Testis (tissue), 2 donors: ENCODE measurements at regions not wholly inside any gene's neighbourhood (a gene's known extent, or its start where the extent isn't known, plus 50 kb on each side); places are given as distances from the start of the nearest gene placed in this dataset.

Experiments used
- DNase-seq: peaks from one replicate; pipeline ENCODE4 v3.0.0-alpha.2; 2019
- H3K27ac ChIP-seq, 2 donors: fragments of 200-600 bp; sonication (generic); one replicate each; pipeline ENCODE4 v1.5.1; 2019
- H3K27me3 ChIP-seq: fragments of 200-600 bp; sonication (generic); one replicate; pipeline ENCODE4 v1.5.1; 2019
- H3K36me3 ChIP-seq: fragments of 200-600 bp; sonication (generic); one replicate; pipeline ENCODE4 v1.5.1; 2017; ENCODE audit warnings: low read depth; ENCODE audit errors: missing control alignments
- H3K4me1 ChIP-seq: fragments of 200-600 bp; sonication (generic); one replicate; pipeline ENCODE4 v1.5.1; 2019
- H3K4me3 ChIP-seq, 2 donors: fragments of 200-600 bp; sonication (generic); one replicate each; pipeline ENCODE4 v1.5.1; 2017 to 2019
- H3K9me3 ChIP-seq: fragments of 200-600 bp; sonication (generic); one replicate; pipeline ENCODE4 v1.5.1; 2017
- POLR2A ChIP-seq: fragments of 450-650 bp; IDR thresholded peaks from one replicate; pipeline ENCODE4 v1.6.1; 2017; ENCODE audit warnings: antibody characterized with exemption, mild to moderate bottlenecking, moderate library complexity
- WGBS, 2 donors: methylation state at CpG; one replicate each; pipeline ENCODE4 v1.1.5; 2018; 5-methylcytosine and 5-hydroxymethylcytosine counted together
- intact Hi-C: fragments of 100-400 bp; cut with DNase I; formaldehyde crosslinking; loops from one replicate; pipeline ENCODE4 v1.15.1; 2023; ENCODE audit warnings: low total_unique reads
- TF ChIP-seq, protein P1 (sequence below), 3 experiments: fragments of 450-650 bp in 2 of 3; fragments of 200-600 bp in 1 of 3; sonication (generic) in 1 of 3; IDR thresholded peaks; one replicate each; pipeline ENCODE4 v1.5.1; 2016 to 2019; ENCODE audit warnings: antibody characterized with exemption in 3 of 3, mild to moderate bottlenecking in 2 of 3, moderate library complexity in 1 of 3

DNA sequence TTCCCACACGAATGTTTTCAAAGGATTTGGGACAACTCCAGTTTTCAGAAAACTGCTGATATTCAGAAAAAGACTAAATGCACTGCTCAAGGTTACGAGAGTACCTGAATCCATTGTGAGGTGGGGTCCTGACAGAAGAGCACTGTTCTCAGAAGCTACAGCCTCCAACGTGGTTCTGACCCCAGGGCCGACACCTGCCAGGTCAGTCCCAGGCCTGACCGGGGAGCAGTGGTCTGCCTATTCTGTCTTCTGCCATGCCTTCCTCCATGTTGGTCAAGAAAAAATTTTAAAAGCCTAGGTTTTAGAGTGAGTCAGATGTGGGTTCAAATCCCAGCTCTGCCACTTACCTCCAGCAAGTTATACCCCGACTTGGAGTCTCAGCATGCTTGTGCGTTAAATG, 212.3 kb downstream of the BCL11A start:
- Histone ChIP-seq H3K27me3 (no peaks in the 10 kb centered on the region), H3K9me3 (no peaks in the 10 kb centered on the region), H3K4me1 (no peaks in the 10 kb centered on the region), H3K27ac (no peak overlapping the region), H3K4me3 (no peak overlapping the region), H3K36me3 (no peaks in the 10 kb centered on the region)
- intact Hi-C loops = no loop called here
- TF ChIP-seq, protein P1, sequence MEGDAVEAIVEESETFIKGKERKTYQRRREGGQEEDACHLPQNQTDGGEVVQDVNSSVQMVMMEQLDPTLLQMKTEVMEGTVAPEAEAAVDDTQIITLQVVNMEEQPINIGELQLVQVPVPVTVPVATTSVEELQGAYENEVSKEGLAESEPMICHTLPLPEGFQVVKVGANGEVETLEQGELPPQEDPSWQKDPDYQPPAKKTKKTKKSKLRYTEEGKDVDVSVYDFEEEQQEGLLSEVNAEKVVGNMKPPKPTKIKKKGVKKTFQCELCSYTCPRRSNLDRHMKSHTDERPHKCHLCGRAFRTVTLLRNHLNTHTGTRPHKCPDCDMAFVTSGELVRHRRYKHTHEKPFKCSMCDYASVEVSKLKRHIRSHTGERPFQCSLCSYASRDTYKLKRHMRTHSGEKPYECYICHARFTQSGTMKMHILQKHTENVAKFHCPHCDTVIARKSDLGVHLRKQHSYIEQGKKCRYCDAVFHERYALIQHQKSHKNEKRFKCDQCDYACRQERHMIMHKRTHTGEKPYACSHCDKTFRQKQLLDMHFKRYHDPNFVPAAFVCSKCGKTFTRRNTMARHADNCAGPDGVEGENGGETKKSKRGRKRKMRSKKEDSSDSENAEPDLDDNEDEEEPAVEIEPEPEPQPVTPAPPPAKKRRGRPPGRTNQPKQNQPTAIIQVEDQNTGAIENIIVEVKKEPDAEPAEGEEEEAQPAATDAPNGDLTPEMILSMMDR (IDR thresholded peaks at IDR 0.05) = no peak
- no peak for TF ChIP-seq POLR2A
- DNase-seq = no peak
- 85 to 90% methylated on average over 7 of the region's 7 CpGs for WGBS, 2 donors

DNA sequence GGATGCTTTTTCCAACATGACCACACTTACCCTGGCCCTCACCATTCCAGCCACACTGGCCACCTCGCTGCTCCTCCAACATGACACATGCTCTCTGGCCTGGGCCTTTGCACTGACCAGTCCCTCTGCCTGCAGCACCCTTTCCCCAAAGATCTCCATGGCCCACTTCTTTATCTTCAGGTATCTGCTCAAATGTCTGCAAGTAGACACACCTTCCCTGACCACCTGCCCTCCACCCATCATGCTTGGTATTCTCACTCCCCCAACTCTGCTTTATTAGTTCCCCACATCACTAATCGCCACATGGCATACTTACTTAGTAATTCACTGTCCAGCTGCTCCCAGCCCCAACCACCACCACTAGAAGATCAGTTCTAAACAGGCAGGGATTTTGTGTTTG, 214.2 kb downstream of the BCL11A start:
- WGBS, 2 donors = 96 to 97% methylated on average over 2 of the region's 2 CpGs
- DNase-seq = no peak
- intact Hi-C loops = no loop called here

GRCh38 chr2:60337142-60337497, 216.3 kb downstream of the BCL11A start:
- Histone ChIP-seq H3K9me3 (no peaks in the 10 kb centered on the region), H3K27me3 (no peaks in the 10 kb centered on the region), H3K4me3 (no peak overlapping the region), H3K36me3 (no peaks in the 10 kb centered on the region), H3K27ac (no peak overlapping the region), H3K4me1 (no peaks in the 10 kb centered on the region)
- DNase-seq = no peak
- intact Hi-C loops = no loop called here
- 72 to 77% methylated on average over 4 of the region's 4 CpGs for WGBS, 2 donors
- no peak for TF ChIP-seq POLR2A
- TF ChIP-seq, protein P1 (IDR thresholded peaks at IDR 0.05) = no peak

More for the DNA sequence above, 214.2 kb downstream of the BCL11A start:
- TF ChIP-seq POLR2A = no peak
- TF ChIP-seq, protein P1 (IDR thresholded peaks at IDR 0.05) = no peak
- H3K27me3 ChIP-seq = no peaks in the 10 kb centered on the region
- no peaks in the 10 kb centered on the region for H3K4me1 ChIP-seq
- H3K4me3 ChIP-seq = no peak overlapping the region
- no peaks in the 10 kb centered on the region for H3K36me3 ChIP-seq
- no peak overlapping the region for H3K27ac ChIP-seq
- no peaks in the 10 kb centered on the region for H3K9me3 ChIP-seq

DNA sequence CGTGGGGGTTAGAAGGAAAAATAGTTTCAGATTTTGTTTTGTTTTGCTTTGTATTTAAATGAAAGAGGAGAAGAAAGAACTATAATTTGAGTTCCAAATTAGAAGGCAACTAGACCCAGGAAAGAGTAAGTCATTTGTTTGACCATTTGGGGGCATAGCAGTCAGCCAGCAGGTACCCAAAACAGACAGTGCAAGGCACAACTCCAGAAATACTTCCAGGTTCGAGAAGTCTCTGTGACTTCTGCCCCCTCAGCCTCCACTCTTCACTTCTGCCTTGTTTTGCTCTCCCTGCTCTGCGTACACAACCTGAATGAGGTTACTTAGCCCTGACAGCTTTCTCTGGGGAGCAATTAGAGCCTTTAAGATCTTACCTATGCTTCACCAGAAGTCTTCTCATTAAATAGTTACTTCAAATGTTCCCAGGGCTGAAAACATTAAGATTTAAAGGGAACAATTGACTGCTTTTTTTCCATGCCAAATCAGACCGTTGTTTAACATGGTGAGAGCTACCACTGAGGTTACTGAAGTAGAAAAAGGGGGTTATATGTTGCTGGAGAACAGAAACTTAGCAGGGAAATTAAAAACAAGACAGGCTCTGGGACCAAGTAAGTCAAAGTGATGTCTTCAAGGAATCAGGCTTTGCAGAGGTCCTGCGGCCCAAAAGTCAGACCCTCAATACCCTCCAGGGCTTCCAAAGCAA, 216.9 kb downstream of the BCL11A start:
- TF ChIP-seq POLR2A = no peak
- TF ChIP-seq, protein P1 (IDR thresholded peaks at IDR 0.05) = no peak
- no peaks in the 10 kb centered on the region for H3K27me3 ChIP-seq
- H3K9me3 ChIP-seq = no peaks in the 10 kb centered on the region
- intact Hi-C loops = no loop called here
- no peak for DNase-seq
- no peak overlapping the region for H3K27ac ChIP-seq
- WGBS, 2 donors = 66 to 74% methylated on average over 5 of the region's 5 CpGs
- no peak overlapping the region for H3K4me3 ChIP-seq
- H3K36me3 ChIP-seq = no peaks in the 10 kb centered on the region
- no peaks in the 10 kb centered on the region for H3K4me1 ChIP-seq

- H3K36me3 ChIP-seq = no peaks in the 10 kb centered on the region
- DNase-seq = no peak
Observed at GRCh38 chr2:60335533-60336237, 217.8 kb downstream of the BCL11A start.

More at GRCh38 chr2:60335533-60336237, 217.8 kb downstream of the BCL11A start:
- no peaks in the 10 kb centered on the region for H3K27me3 ChIP-seq
- H3K27ac ChIP-seq = no peak overlapping the region
- no peak overlapping the region for H3K4me3 ChIP-seq
- TF ChIP-seq, protein P1 (IDR thresholded peaks at IDR 0.05) = no peak
- TF ChIP-seq POLR2A = no peak
- 75 to 77% methylated on average over 13 of the region's 13 CpGs for WGBS, 2 donors
- no peaks in the 10 kb centered on the region for H3K9me3 ChIP-seq
- intact Hi-C loops = no loop called here
- H3K4me1 ChIP-seq = no peaks in the 10 kb centered on the region
